HG03103 (cell line): ENCODE measurements at regions not wholly inside any gene's neighbourhood (a gene's known extent, or its start where the extent isn't known, plus 50 kb on each side); places are given as distances from the start of the nearest gene placed in this dataset.

Source experiments
- ATAC-seq: cut with Tn5 transposase; IDR thresholded peaks from one replicate; pipeline ENCODE4 v1.9.1; 2021; ENCODE audit warnings: low read depth; ENCODE audit not compliant: unreplicated experiment

GRCh38 chr13:73973156-73973555, 161.0 kb downstream of the KLF12 start:
- ATAC-seq = no peak

GRCh38 chr13:73972545-73972944, 161.7 kb downstream of the KLF12 start:
- ATAC-seq = no peak

DNA sequence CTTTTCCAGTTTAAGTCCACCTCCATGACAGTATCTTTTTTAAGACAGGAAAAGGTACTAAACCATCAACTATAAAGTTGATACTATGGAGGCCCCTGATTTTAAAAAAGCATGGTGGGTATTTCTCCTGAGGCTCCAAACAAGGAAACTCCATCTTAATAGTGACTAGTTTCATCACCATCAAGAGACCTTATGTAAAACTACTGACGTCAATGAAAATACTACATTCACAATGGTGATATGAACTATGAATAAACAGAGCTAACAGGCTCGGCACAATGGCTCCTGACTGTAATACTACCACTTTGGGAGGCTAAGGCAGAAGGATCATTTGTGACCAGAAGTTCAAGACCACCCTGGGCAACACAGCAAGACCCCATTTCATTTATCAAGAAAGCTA, 162.7 kb downstream of the KLF12 start:
- no peak for ATAC-seq

- ATAC-seq = no peak
Observed at GRCh38 chr13:73970421-73971055, 163.7 kb downstream of the KLF12 start.

DNA sequence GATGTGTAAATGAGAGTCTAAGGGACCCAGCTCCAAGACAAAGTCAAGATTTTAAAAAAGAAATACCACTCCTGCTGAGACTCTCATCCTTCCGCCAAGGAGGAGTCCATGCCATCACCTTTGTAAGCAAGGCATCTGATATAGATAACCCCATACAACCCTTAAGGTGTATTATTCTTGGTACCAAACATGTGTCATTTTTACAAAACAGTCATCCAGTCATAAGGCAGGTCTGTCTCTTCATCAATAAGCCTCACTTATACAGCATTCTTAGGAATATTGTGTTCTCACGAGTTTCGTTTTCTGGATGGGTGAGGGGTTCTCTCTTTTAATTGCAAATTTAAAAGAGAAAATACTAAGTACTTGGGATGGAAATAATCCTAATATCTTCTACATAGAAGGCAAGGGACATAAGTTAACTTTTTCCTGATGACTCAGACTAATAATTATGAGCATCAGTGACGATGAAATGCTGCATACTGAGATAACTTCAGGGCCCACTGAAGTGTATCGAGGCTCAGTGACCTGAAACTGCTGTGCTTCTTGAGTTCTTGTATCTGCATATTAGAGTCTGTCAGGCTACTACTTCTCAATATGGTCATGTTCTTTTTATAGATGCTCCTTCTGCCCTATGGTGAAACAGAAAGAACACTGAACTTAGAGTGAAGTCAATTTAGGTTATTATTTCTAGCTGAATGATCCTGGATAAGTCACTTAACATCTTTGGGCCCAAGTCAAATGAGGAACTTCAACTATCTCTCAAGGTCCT, 166.6 kb downstream of the KLF12 start:
- peak; percentile 100 for ATAC-seq

- ATAC-seq = no peak
Observed at GRCh38 chr13:73966331-73966730, 167.9 kb downstream of the KLF12 start.

DNA sequence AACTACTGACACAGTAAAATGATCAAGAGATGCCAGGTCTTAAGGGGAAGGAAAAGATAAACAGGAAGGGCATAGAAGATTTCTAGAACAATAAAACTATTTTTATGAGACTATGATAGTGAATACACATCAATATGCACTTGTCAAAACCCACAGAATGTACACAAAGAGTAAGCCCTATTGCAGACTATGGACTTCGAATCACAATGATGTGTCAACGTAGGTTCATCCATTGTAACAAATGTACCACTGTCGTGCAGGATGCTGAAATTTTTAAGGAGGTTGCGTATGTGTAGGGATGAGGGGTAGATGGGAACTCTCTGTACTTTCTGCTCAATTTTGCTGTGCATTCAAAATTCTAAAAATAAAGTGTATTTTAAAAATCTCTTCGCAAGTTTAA, 171.9 kb downstream of the KLF12 start:
- ATAC-seq = no peak

DNA sequence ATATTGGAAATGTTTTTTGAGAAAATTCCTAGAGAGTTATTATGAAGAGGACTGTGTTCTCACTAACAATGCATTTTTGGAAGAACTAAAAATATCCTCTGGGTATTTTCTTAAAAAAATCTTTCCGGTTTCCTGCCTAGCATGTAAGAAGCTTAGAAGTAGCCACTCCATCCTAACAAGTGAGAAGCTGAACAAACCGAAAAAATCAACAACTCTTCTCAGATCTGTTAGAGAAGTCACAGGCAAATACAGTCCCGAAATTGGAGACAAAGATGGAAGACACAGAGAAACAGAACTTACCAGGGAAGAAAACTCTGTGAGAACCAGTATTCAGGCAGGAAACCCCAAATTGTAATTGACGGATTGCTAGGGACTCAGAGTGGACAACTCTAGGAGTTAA, 173.0 kb downstream of the KLF12 start:
- ATAC-seq = peak; percentile 47

DNA sequence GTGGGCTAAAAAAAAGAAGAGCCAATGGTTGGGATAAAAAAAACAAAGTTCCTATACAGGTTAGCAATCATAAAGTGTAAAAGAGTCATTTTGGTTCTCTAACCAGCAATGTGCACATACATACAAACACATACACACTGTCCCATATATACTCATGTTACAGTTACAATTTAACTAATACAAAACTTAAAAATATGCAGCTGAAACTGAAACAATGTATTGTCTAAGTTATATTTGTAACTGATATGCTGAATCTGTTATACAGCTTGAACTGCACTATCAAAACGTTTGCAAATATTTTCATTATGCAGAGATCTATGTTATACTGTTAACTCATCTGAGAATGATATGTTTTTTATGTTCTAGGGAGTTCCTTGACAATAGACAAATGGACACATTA, 173.7 kb downstream of the KLF12 start:
- ATAC-seq = no peak

- no peak for ATAC-seq
Observed at GRCh38 chr13:73958657-73959397, 175.4 kb downstream of the KLF12 start.

GRCh38 chr13:73957889-73958288, 176.3 kb downstream of the KLF12 start:
- ATAC-seq = no peak

GRCh38 chr13:73956795-73957408, 177.3 kb downstream of the KLF12 start:
- ATAC-seq = no peak

GRCh38 chr13:73955977-73956500, 178.2 kb downstream of the KLF12 start:
- no peak for ATAC-seq

GRCh38 chr13:73954808-73955207, 179.4 kb downstream of the KLF12 start:
- ATAC-seq = peak; percentile 74

- no peak for ATAC-seq
Observed at GRCh38 chr13:73952648-73953047, 181.6 kb downstream of the KLF12 start.

DNA sequence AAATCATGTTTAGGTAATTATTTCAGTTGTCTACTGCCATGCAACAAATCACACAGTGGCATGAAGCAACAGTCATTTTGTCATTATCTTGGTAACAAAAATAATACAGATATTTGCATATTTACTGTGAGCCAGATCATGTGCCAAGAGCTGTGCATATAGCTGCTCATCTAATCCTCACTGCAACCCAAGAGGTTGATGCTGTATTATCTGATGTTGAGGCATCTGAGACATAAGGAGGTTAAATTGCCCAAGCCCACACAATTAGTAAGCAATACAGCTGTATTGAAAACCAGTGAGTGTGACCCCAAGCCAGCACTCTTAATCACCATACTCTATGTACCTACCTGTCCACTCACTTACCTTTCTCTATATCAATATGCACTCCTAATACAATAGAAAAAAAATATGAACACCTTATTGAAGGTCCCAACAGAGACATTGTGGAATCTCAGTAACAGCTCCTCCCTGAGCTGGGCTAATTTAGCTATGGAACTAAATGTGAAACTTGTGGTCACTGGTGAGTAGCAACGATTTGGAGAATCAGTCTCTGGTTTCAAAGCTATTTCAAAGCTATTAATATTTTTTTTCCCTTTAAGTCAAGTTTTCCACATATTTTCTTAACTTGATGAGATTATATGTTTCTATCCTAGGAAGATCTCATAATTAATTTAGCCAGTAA, 185.2 kb downstream of the KLF12 start:
- no peak for ATAC-seq

- ATAC-seq = no peak
Observed at GRCh38 chr13:73945871-73946270, 188.3 kb downstream of the KLF12 start.

- no peak for ATAC-seq
Observed at GRCh38 chr13:73945382-73945781, 188.8 kb downstream of the KLF12 start.

DNA sequence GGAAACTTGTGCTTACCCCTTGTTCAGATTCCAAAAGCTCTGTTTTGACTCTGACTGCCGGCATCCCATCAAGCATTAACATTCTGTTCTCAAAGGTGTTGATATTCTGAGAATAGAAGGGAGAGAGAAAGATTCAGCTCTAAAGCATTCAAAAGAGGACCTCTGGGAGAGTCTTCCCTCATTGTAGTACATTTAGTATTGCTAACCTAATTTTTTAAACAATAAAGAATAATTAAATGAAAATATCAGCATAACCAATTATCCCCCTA, 190.3 kb downstream of the KLF12 start:
- ATAC-seq = no peak

GRCh38 chr13:73943137-73943964, 190.9 kb downstream of the KLF12 start:
- ATAC-seq = peak; percentile 71
